DMS 273 (cell line): ENCODE measurements at regions not wholly inside any gene's neighbourhood (a gene's known extent, or its start where the extent isn't known, plus 50 kb on each side); places are given as distances from the start of the nearest gene placed in this dataset.

Experiments
- DNase-seq: peaks from one replicate; lab custom pipeline; 2025; ENCODE audit not compliant: unreplicated experiment; lab: John Stamatoyannopoulos, UW

- no peak for DNase-seq
These were observed 100.3 kb upstream of the CADPS start for GRCh38 chr3:62975566-62975965.

- no peak for DNase-seq
These were observed 106.7 kb upstream of the CADPS start for GRCh38 chr3:62981962-62982361.

- no peak for DNase-seq
These were observed 107.7 kb upstream of the CADPS start for GRCh38 chr3:62982795-62983455.

- no peak for DNase-seq
These were observed 110.8 kb upstream of the CADPS start for GRCh38 chr3:62986061-62986460.

DNA sequence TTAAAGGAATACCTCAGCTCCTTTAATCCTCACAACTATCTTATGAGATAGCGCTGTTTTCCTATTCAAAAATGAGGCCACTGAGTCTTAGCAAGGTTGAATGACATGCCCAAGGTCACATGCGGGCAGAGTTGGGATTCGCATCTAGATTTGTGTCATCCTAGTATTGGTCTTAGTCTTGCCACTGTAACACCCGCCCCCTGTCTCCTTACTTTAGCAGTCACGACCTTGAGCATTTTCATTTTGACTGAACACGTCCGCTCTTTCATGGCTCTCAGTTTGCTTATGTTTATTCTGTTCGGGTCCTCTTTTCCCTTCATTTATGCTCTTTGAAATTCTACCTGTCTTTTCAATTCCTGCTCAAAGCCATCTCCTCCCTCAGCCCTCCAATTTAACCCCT is 112.5 kb upstream of the CADPS start:
- DNase-seq: no peak

DNA sequence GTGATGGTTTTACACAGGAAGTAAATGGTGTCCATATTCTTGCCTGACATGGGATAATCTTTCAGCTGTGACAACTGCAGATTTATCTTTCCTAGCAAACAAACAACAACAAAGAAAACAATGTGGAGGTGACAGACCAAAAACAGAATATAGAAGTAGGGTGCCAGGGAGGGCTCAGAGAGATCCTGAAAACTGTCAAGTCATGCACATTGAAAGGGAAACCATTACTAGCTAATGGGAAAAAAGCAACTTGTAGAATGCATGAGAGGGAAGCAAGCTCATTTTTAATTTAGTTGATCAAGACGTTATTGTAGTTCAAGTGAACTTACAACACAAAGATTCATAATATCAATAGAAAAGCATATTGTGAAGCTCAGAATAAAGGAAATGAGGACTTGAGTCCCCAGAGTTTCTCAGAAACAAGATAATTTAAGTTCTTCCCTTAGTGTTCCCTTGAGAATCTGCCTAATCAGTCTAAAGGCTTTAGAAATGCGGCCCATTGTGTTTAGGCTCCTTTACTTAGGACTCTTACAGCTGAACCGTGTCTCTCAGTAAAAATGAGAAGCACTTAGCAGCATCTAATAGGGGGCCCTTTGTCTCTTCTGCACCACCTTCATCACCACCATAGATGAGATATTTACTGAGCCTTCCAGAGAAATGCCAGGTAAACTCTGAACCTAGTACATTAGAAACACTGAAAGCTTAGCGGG is 115.6 kb upstream of the CADPS start:
- no peak for DNase-seq

GRCh38 chr3:62992520-62992919 is 117.3 kb upstream of the CADPS start:
- no peak for DNase-seq

- no peak for DNase-seq
These were observed 119.9 kb upstream of the CADPS start for GRCh38 chr3:62995119-62995518.

- no peak for DNase-seq
These were observed 120.3 kb upstream of the CADPS start for GRCh38 chr3:62995530-62995929.

DNA sequence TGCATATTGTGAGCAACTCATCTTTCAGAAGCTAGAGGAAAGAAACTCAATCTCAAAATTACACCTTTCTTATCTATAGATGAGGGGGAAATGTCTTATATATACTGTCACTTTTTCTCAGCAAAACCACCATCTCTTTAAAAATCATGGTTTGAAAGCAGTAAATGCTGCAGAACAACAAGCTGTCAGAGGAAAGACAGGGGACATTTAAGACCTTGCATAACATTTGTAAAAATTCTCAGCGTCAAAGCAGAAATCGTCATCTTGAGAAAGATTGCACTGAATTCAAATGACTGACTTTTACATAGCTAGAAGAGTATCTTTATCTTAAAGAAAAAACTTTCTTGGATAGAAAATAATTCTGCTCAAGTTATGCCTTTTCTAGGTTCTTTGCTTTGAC is 122.2 kb upstream of the CADPS start:
- no peak for DNase-seq

- no peak for DNase-seq
These were observed 123.9 kb upstream of the CADPS start for GRCh38 chr3:62999158-62999557.

DNA sequence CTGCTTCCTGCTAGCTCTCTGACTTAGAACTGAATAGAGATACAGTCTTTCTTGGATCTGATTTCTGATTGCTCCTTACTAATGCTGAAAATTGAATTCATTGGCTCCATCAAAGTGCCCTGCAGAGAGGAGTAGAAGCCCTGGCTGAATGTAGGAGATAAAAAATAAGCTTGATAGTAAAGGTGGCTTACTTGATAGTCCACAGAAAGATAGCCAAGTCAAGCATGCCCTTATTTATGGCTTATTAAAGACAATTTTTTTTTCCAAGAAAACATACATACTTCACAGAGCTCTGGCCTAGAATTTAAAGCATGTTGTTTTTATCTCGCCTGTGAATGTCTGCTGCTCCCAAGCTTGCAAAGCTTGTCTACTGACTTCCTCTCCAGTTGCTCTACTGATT is 124.6 kb upstream of the CADPS start:
- no peak for DNase-seq

- no peak for DNase-seq
These were observed 129.2 kb upstream of the CADPS start for GRCh38 chr3:63004448-63004847.

GRCh38 chr3:63015614-63016309 is 140.5 kb upstream of the CADPS start:
- no peak for DNase-seq

- no peak for DNase-seq
These were observed 146.9 kb upstream of the CADPS start for GRCh38 chr3:63022114-63022513.

DNA sequence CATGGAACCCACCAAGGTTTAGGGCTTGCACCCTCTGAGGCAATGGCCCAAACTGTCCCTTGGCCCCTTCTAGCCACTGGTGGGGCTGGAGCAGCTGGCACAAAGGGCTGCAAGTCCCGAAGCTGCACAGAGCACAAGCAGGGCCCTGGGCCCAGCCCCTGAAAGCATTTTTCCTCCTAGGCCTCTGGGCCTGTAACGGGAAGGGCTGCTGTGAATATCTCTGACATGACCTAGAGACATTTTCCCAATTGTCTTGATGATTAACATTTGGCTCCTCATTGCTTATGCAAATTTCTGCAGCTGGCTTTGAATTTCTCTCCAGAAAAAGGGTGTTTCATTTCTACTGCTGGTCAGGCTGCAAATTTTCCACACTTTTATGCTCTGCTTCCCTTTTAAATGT is 151.5 kb upstream of the CADPS start:
- no peak for DNase-seq

DNA sequence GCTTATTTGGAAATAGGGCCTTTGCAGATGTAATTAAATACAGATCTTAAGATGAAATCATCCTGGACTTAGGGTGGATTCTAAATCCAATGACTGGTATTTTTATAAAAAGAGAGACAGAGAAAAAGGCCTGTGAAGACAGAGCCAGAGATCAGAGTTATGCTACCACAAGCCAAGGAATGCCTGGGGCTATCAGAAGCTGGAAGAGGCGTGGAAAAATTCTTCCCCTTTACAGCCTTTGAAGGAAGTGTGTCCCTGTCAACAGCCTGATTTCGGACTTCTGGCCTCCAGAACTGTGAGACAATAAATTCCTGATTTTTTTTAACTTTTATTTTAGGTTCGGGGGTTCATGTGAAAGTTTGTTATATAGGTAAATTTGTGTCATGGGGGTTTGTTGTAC is 154.1 kb upstream of the CADPS start:
- no peak for DNase-seq

- no peak for DNase-seq
These were observed 154.7 kb upstream of the CADPS start for GRCh38 chr3:63029921-63030320.

- DNase-seq: no peak
These were observed 155.4 kb upstream of the CADPS start for GRCh38 chr3:63030666-63031065.

DNA sequence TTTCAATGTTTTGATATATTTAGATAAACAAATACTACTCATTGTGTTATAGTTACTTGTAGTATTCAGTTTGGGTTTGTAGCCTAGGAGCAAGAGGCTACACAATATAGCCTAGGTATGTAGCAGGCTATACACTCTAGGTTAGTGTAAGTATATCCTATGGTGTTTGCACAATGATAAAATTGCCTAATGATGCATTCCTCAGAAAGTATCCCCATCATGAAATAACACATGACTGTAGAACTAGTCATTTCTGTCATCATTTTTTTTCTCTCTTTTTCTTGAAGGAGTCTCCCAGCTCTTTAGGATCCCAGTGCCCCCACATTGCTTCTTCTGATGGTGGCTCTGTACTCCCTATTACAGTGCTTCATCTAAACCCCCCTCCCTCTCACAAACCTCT is 157.7 kb upstream of the CADPS start:
- no peak for DNase-seq

DNA sequence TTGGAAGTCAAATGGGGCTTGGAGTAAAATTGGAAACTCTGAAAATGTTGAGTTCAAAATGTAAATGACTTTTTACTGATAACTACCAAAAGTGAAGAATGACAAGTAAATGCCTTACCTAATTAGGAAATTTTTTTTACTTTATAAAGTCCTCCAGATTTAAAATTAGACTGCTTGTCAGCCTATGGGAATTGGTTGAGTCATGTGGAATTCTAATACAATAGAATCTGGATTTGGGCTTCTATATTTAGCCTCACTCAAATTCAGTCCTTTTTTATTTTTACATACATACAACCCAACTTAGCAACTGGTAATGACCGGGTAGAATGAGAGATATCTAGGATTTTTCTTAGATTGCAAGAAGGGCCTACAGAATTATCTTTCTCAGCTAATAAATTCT is 158.9 kb upstream of the CADPS start:
- DNase-seq: no peak

DNA sequence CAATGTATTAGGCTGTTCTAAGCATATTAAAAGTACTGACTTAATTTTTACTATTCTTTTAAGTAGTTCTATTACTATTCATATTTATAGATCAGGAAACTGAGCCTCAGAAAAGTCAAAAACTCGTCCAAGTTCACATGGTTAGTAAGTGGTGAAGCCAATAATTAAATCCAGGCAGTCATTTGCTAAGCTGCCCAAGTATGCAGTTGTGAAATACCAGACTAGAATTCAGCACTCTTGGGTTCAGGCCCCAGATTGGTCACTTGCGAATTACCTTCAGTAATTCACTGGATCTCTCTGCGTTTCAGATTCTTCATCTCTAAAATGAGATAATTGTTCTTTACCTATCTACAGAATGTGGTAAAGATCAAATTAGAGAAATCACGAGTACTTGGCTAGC is 161.9 kb upstream of the CADPS start:
- no peak for DNase-seq
